CD14-positive monocyte (primary cell): ENCODE measurements at regions not wholly inside any gene's neighbourhood (a gene's known extent, or its start where the extent isn't known, plus 50 kb on each side); places are given as distances from the start of the nearest gene placed in this dataset.

Experiments
- DNase-seq, 3 donors: peaks; one replicate each; pipeline ENCODE4 v3.0.0-alpha.2; 2011 to 2022
- H2AFZ ChIP-seq: 2 replicates; pipeline ENCODE4 v1.6.0; 2012; ENCODE audit warnings: mild to moderate bottlenecking, low read depth, low read length, inconsistent platforms; ENCODE audit not compliant: insufficient read depth, poor library complexity, severe bottlenecking
- H3K27ac ChIP-seq, 2 donors: 1 replicate in 1 of 2; 2 replicates in 1 of 2; pipeline ENCODE4 v1.5.1; 2012 to 2013; ENCODE audit warnings: low read length in 2 of 2, control low read depth in 1 of 2, inconsistent platforms in 1 of 2, low read depth in 1 of 2, mild to moderate bottlenecking in 1 of 2
- H3K27me3 ChIP-seq, 2 donors: one replicate each; pipeline versions ENCODE4 v1.6.0 to v1.6.1; 2011 to 2013; ENCODE audit warnings: low read length in 2 of 2; ENCODE audit not compliant: control insufficient read depth in 2 of 2, insufficient read depth in 2 of 2
- H3K36me3 ChIP-seq, 2 donors: replicated peaks in 1 of 2; 1 replicate in 1 of 2; 2 replicates in 1 of 2; pipeline versions ENCODE4 v1.5.1 to v1.6.1; 2012 to 2013; ENCODE audit warnings: low read length in 2 of 2, control low read depth in 1 of 2, inconsistent platforms in 1 of 2, mild to moderate bottlenecking in 1 of 2; ENCODE audit not compliant: insufficient read depth in 2 of 2, control insufficient read depth in 1 of 2
- H3K4me1 ChIP-seq, 2 donors: 1 replicate in 1 of 2; 2 replicates in 1 of 2; pipeline versions ENCODE4 v1.5.1 to v1.6.1; 2012 to 2013; ENCODE audit warnings: low read length in 2 of 2, control low read depth in 1 of 2, inconsistent platforms in 1 of 2, mild to moderate bottlenecking in 1 of 2, moderate library complexity in 1 of 2; ENCODE audit not compliant: insufficient read depth in 2 of 2, control insufficient read depth in 1 of 2
- H3K4me2 ChIP-seq: replicated peaks from 2 replicates; pipeline ENCODE3; 2012; ENCODE audit warnings: low read length, moderate library complexity, mild to moderate bottlenecking; ENCODE audit not compliant: poor library complexity, severe bottlenecking; ENCODE audit errors: extremely low read depth
- H3K4me3 ChIP-seq, 3 experiments: fragments of 200-600 bp in 1 of 3; sonication (generic) in 1 of 3; replicated peaks in 1 of 3; 1 replicate in 2 of 3; 2 replicates in 1 of 3; pipeline ENCODE4 v1.5.1; 2011 to 2013; ENCODE audit warnings: low read length in 3 of 3, mild to moderate bottlenecking in 3 of 3, control low read depth in 2 of 3, low read depth in 2 of 3, inconsistent platforms in 1 of 3, moderate library complexity in 1 of 3
- H3K79me2 ChIP-seq: 2 replicates; pipeline ENCODE4 v1.6.0; 2012; ENCODE audit warnings: mild to moderate bottlenecking, control low read depth, inconsistent platforms, low read length, moderate library complexity; ENCODE audit not compliant: insufficient read depth
- H3K9ac ChIP-seq: 2 replicates; pipeline ENCODE4 v1.6.0; 2017; ENCODE audit warnings: low read length, mild to moderate bottlenecking; ENCODE audit not compliant: insufficient read depth, poor library complexity, severe bottlenecking
- H3K9me3 ChIP-seq, 2 donors: replicated peaks in 1 of 2; 1 replicate in 1 of 2; 2 replicates in 1 of 2; pipeline versions ENCODE4 v1.5.1 to v1.6.1; 2012 to 2013; ENCODE audit warnings: low read length in 2 of 2, control low read depth in 1 of 2; ENCODE audit not compliant: control insufficient read depth in 1 of 2, insufficient read depth in 1 of 2
- H4K20me1 ChIP-seq: 2 replicates; pipeline ENCODE4 v1.6.0; 2012; ENCODE audit warnings: mild to moderate bottlenecking, low read length, control low read depth, moderate library complexity; ENCODE audit not compliant: insufficient read depth
- H3K27ac Mint-ChIP-seq, 7 donors: one replicate each; pipeline ENCODE4 v1.8.0; 2020; ENCODE audit warnings: mild to moderate bottlenecking in 7 of 7, mixed read lengths in 7 of 7, moderate library complexity in 6 of 7, inconsistent platforms in 2 of 7
- H3K27me3 Mint-ChIP-seq, 3 donors: one replicate each; pipeline ENCODE4 v1.8.0; 2021 to 2022; ENCODE audit warnings: low read depth in 3 of 3, mild to moderate bottlenecking in 3 of 3, mixed read lengths in 3 of 3, moderate library complexity in 3 of 3, inconsistent platforms in 1 of 3
- H3K36me3 Mint-ChIP-seq, 2 donors: one replicate each; pipeline ENCODE4 v1.8.0; 2020; ENCODE audit warnings: mixed read lengths in 2 of 2, inconsistent platforms in 1 of 2, mild to moderate bottlenecking in 1 of 2
- H3K4me1 Mint-ChIP-seq: one replicate; pipeline ENCODE4 v1.8.0; 2020; ENCODE audit warnings: mild to moderate bottlenecking, mixed read lengths
- H3K4me3 Mint-ChIP-seq, 2 donors: one replicate each; pipeline ENCODE4 v1.8.0; 2020; ENCODE audit warnings: mild to moderate bottlenecking in 2 of 2, mixed read lengths in 2 of 2, moderate library complexity in 1 of 2
- H3K9me3 Mint-ChIP-seq, 7 donors: one replicate each; pipeline ENCODE4 v1.8.0; 2020 to 2022; ENCODE audit warnings: mixed read lengths in 7 of 7, mild to moderate bottlenecking in 6 of 7, moderate library complexity in 6 of 7, inconsistent platforms in 2 of 7
- WGBS: methylation state at CpG from one replicate; pipeline ENCODE4 v1.1.5; 2013; ENCODE audit warnings: missing lambda C conversion rate; ENCODE audit not compliant: insufficient coverage; 5-methylcytosine and 5-hydroxymethylcytosine counted together
- intact Hi-C, 2 donors: fragments of 100-400 bp; cut with micrococcal nuclease; formaldehyde crosslinking; loops; one replicate each; pipeline versions ENCODE4 v1.15.0 to v1.15.1; 2023
- TF ChIP-seq, protein P1 (sequence below): fragments of 200-600 bp; IDR thresholded peaks from one replicate; pipeline ENCODE4 v1.8.0; 2022; ENCODE audit warnings: antibody characterized with exemption, mild to moderate bottlenecking

DNA sequence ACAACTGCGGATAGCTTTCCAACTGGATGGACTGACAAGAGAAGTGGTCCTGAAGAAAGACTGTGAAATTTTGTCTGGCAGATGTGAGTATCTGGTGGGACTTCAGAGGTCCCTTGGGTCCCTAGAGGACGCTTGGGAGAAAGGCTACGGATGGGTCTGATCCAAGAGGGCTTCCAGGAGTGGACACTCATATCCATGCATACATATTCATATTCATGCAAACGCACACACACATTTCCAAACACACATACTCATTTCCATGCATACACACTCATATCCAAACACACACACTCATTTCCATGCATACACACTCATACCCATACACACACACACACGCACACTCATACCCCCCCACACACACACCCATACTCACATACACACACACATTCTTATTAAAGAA is 200.2 kb upstream of the DDX18 start:
- no peaks in the 10 kb centered on the region for H3K27me3 ChIP-seq
- Mint-ChIP-seq H3K9me3 (peaks cover 0 to 21% (median 6%) of the 10 kb centered on the region in 7 donors), H3K4me1 (no peaks in the 10 kb centered on the region), H3K36me3 (no peaks in the 10 kb centered on the region), H3K4me3 (no peak overlapping the region), H3K27ac (peak overlapping the region in 1 of 7 donors; percentile 36), H3K27me3 (peaks cover 0 to 2% (median 0%) of the 10 kb centered on the region in 3 donors)
- no peak overlapping the region for H3K9ac ChIP-seq
- no peaks in the 10 kb centered on the region for H4K20me1 ChIP-seq
- H2AFZ ChIP-seq = no peak overlapping the region
- no peaks in the 10 kb centered on the region for H3K36me3 ChIP-seq
- H3K4me2 ChIP-seq = no peak overlapping the region
- WGBS = 94% methylated on average over 4 of the region's 5 CpGs
- no peaks in the 10 kb centered on the region for H3K4me1 ChIP-seq
- intact Hi-C loops = no loop called here
- no peaks in the 10 kb centered on the region for H3K79me2 ChIP-seq
- no peak overlapping the region for H3K27ac ChIP-seq
- H3K9me3 ChIP-seq = peaks cover under 1 to 5% of the 10 kb centered on the region in 2 donors
- DNase-seq = no peak
- TF ChIP-seq, protein P1, sequence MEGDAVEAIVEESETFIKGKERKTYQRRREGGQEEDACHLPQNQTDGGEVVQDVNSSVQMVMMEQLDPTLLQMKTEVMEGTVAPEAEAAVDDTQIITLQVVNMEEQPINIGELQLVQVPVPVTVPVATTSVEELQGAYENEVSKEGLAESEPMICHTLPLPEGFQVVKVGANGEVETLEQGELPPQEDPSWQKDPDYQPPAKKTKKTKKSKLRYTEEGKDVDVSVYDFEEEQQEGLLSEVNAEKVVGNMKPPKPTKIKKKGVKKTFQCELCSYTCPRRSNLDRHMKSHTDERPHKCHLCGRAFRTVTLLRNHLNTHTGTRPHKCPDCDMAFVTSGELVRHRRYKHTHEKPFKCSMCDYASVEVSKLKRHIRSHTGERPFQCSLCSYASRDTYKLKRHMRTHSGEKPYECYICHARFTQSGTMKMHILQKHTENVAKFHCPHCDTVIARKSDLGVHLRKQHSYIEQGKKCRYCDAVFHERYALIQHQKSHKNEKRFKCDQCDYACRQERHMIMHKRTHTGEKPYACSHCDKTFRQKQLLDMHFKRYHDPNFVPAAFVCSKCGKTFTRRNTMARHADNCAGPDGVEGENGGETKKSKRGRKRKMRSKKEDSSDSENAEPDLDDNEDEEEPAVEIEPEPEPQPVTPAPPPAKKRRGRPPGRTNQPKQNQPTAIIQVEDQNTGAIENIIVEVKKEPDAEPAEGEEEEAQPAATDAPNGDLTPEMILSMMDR = no peak
- no peak overlapping the region for H3K4me3 ChIP-seq

DNA sequence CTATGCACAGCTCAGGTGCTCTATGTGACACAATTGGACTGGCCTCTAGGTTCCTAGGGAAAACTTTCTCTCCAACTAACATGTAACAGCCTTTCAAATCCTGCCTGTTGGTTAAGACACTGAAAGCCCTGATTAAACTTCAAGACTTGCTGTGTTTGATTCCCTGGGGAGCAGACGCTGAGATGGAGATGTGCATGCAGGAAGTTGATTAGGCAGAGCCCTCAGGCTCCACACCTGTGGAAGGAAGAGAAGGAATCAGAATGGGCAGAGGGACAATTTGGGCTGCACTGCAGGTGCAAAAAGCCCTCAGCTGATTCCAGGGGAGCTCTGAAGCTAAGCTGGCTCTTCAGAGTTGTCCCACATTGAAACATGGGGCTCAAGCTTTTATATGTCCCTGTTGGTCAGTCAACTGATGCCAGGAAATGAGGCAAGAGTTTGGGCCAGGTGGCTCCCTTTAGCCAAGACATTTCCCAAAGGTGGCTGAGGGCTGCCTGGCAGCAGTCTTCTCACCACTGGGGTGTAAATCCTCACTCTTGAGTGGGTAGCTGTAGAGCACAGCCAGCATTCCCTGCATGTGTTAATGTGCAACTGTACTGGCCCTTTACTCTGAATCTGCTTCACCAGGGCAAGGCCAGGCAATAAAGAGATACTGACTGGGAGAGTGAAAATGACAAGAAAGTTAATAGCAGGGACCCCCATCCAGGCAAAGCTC is 199.5 kb upstream of the DDX18 start:
- intact Hi-C loops = no loop called here
- Mint-ChIP-seq H3K4me1 (no peaks in the 10 kb centered on the region), H3K27me3 (peaks cover 0 to 2% (median 0%) of the 10 kb centered on the region in 3 donors), H3K9me3 (peaks cover 0 to 17% (median 3%) of the 10 kb centered on the region in 7 donors), H3K36me3 (no peaks in the 10 kb centered on the region), H3K27ac (no peak overlapping the region), H3K4me3 (no peak overlapping the region)
- TF ChIP-seq, protein P1 = no peak
- no peak overlapping the region for H3K4me2 ChIP-seq
- no peaks in the 10 kb centered on the region for H3K79me2 ChIP-seq
- no peak overlapping the region for H3K9ac ChIP-seq
- DNase-seq = no peak
- H3K27me3 ChIP-seq = no peaks in the 10 kb centered on the region
- no peak overlapping the region for H3K27ac ChIP-seq
- no peak overlapping the region for H2AFZ ChIP-seq
- H4K20me1 ChIP-seq = no peaks in the 10 kb centered on the region
- 75% methylated on average over 1 of the region's 1 CpG for whole genome bisulfite sequencing
- H3K4me3 ChIP-seq = no peak overlapping the region
- H3K36me3 ChIP-seq = no peaks in the 10 kb centered on the region
- no peaks in the 10 kb centered on the region for H3K4me1 ChIP-seq
- H3K9me3 ChIP-seq = peaks cover 0 to 3% of the 10 kb centered on the region in 2 donors
